Endodermal cell (in vitro differentiated cells): ENCODE measurements at regions not wholly inside any gene's neighbourhood (a gene's known extent, or its start where the extent isn't known, plus 50 kb on each side); places are given as distances from the start of the nearest gene placed in this dataset.

Experiments used
- DNase-seq: peaks from one replicate; pipeline ENCODE4 v3.0.0-alpha.2; 2017
- H3K27ac ChIP-seq: 2 replicates; pipeline ENCODE4 v1.5.1; 2013; ENCODE audit warnings: mild to moderate bottlenecking, low read depth, low read length, moderate library complexity
- H3K27me3 ChIP-seq: 2 replicates; pipeline ENCODE4 v1.6.1; 2013; ENCODE audit warnings: mild to moderate bottlenecking, low read length, moderate library complexity; ENCODE audit not compliant: insufficient read depth, control insufficient read depth, poor library complexity, severe bottlenecking
- H3K36me3 ChIP-seq: 2 replicates; pipeline ENCODE4 v1.7.0; 2013; ENCODE audit warnings: mild to moderate bottlenecking, low read length, moderate library complexity; ENCODE audit not compliant: control insufficient read depth, insufficient read depth
- H3K4me1 ChIP-seq: one replicate; pipeline ENCODE4 v1.7.0; 2013; ENCODE audit warnings: low read length; ENCODE audit not compliant: control insufficient read depth, insufficient read depth
- H3K4me3 ChIP-seq: 2 replicates; pipeline ENCODE4 v1.5.1; 2013; ENCODE audit warnings: mild to moderate bottlenecking, low read length, moderate library complexity
- H3K9ac ChIP-seq: 2 replicates; pipeline ENCODE4 v1.6.1; 2013; ENCODE audit warnings: mild to moderate bottlenecking, low read length, moderate library complexity; ENCODE audit not compliant: poor library complexity, severe bottlenecking; ENCODE audit errors: extremely low read depth
- H3K9me3 ChIP-seq: 2 replicates; pipeline ENCODE4 v1.6.1; 2013; ENCODE audit warnings: mild to moderate bottlenecking, low read length, moderate library complexity; ENCODE audit not compliant: control insufficient read depth
- H3K27ac Mint-ChIP-seq: 2 replicates; pipeline ENCODE4 v1.8.0; 2020; ENCODE audit warnings: mixed read lengths
- H3K27me3 Mint-ChIP-seq: 2 replicates; pipeline ENCODE4 v1.8.0; 2021; ENCODE audit warnings: mild to moderate bottlenecking, mixed read lengths; ENCODE audit not compliant: insufficient read depth
- H3K36me3 Mint-ChIP-seq: 2 replicates; pipeline ENCODE4 v1.8.0; 2020; ENCODE audit warnings: low read depth, mixed read lengths
- H3K4me1 Mint-ChIP-seq: 2 replicates; pipeline ENCODE4 v1.8.0; 2020; ENCODE audit warnings: mixed read lengths
- H3K4me3 Mint-ChIP-seq: 2 replicates; pipeline ENCODE4 v1.8.0; 2020; ENCODE audit warnings: mild to moderate bottlenecking, moderate library complexity, mixed read lengths
- H3K9me3 Mint-ChIP-seq: 2 replicates; pipeline ENCODE4 v1.8.0; 2020; ENCODE audit warnings: mild to moderate bottlenecking, mixed read lengths
- WGBS, 2 experiments: methylation state at CpG; one replicate each; pipeline versions ENCODE4 v1.1.5 to v1.1.7; 2013; ENCODE audit warnings: missing lambda C conversion rate in 2 of 2, mixed read lengths in 1 of 2; ENCODE audit not compliant: insufficient coverage in 1 of 2, insufficient read length in 1 of 2; 5-methylcytosine and 5-hydroxymethylcytosine counted together
- TF ChIP-seq, protein P1 (sequence below): fragments of 200-600 bp; sonication (generic); conservative IDR thresholded peaks from 2 replicates; pipeline ENCODE4 v1.5.0; 2021; ENCODE audit warnings: antibody characterized with exemption, mild to moderate bottlenecking

DNA sequence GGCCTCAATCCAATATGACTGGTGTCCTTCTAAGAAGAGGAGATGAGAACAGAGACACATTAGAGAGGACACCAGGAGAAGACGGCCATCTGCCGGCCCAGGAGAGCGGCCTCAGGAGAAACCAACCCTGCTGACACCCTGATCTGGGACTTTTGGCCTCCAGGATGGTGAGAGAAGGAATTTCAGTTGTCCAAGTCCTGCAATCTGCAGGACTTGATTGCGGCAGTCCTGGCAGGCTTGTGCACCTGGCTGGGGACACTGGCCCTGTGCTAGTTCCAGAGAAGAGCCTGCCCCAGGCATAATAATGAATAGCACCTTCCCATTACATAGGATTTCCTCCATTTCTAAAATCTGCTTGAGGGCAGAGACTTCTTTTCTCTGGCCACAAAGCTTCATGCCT is 409.9 kb upstream of the SHH start:
- TF ChIP-seq, protein P1, sequence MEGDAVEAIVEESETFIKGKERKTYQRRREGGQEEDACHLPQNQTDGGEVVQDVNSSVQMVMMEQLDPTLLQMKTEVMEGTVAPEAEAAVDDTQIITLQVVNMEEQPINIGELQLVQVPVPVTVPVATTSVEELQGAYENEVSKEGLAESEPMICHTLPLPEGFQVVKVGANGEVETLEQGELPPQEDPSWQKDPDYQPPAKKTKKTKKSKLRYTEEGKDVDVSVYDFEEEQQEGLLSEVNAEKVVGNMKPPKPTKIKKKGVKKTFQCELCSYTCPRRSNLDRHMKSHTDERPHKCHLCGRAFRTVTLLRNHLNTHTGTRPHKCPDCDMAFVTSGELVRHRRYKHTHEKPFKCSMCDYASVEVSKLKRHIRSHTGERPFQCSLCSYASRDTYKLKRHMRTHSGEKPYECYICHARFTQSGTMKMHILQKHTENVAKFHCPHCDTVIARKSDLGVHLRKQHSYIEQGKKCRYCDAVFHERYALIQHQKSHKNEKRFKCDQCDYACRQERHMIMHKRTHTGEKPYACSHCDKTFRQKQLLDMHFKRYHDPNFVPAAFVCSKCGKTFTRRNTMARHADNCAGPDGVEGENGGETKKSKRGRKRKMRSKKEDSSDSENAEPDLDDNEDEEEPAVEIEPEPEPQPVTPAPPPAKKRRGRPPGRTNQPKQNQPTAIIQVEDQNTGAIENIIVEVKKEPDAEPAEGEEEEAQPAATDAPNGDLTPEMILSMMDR: no peak
- Histone ChIP-seq H3K4me3 (no peak overlapping the region), H3K27ac (no peak overlapping the region), H3K4me1 (no peaks in the 10 kb centered on the region), H3K27me3 (peaks cover 5% of the 10 kb centered on the region), H3K36me3 (no peaks in the 10 kb centered on the region), H3K9ac (no peak overlapping the region), H3K9me3 (no peaks in the 10 kb centered on the region)
- peaks cover 4% of the 10 kb centered on the region for H3K9me3 Mint-ChIP-seq
- DNase-seq: peak; percentile 10
- H3K27me3 Mint-ChIP-seq: peaks cover 6% of the 10 kb centered on the region
- no peaks in the 10 kb centered on the region for H3K36me3 Mint-ChIP-seq
- peaks cover 8% of the 10 kb centered on the region for H3K4me1 Mint-ChIP-seq
- WGBS, 2 experiments: 85 to 100% methylated on average over 3 to 4 of the region's 4 CpGs
- H3K27ac Mint-ChIP-seq: no peak overlapping the region
- H3K4me3 Mint-ChIP-seq: no peak overlapping the region

- TF ChIP-seq, protein P1: no peak
- Histone ChIP-seq H3K27me3 (peaks cover under 1% of the 10 kb centered on the region), H3K9ac (no peak overlapping the region), H3K4me3 (no peak overlapping the region), H3K9me3 (no peaks in the 10 kb centered on the region), H3K27ac (no peak overlapping the region), H3K4me1 (no peaks in the 10 kb centered on the region), H3K36me3 (no peaks in the 10 kb centered on the region)
- Mint-ChIP-seq H3K27me3 (peaks cover 3% of the 10 kb centered on the region), H3K36me3 (no peaks in the 10 kb centered on the region), H3K4me1 (peaks cover 8% of the 10 kb centered on the region), H3K9me3 (peaks cover 4% of the 10 kb centered on the region), H3K4me3 (no peak overlapping the region), H3K27ac (no peak overlapping the region)
- WGBS, 2 experiments: 95% methylated on average over 7 of the region's 10 CpGs
- peak; percentile 12 for DNase-seq
Measured at GRCh38 chr7:156220701-156221100, 408.4 kb upstream of the SHH start.

DNA sequence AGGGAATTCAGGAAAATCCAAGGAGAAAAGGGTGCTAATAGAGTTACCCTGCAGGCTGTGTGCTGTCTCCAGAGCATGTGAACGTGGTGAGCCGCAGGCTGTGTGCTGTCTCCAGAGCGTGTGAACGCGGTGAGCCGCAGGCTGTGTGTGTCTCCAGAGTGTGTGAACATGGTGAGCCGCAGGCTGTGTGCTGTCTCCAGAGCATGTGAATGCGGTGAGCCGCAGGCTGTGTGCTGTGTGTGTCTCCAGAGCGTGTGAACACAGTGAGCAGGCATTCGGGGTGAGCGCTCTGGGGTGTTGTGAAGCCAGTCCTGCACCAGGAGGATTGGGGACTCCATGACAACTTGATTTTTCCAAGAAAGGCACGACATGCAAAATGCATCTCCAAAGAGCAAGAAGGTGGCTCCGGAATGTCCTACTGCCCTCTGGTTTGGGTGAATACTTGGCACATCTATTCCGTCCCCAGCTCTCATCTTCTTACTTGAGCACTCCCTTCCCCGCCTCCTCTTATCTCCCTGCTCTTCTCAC is 407.9 kb upstream of the SHH start:
- H3K36me3 Mint-ChIP-seq: no peaks in the 10 kb centered on the region
- Histone ChIP-seq H3K4me3 (no peak overlapping the region), H3K36me3 (no peaks in the 10 kb centered on the region), H3K27me3 (no peaks in the 10 kb centered on the region), H3K9me3 (no peaks in the 10 kb centered on the region), H3K9ac (no peak overlapping the region), H3K27ac (no peak overlapping the region), H3K4me1 (no peaks in the 10 kb centered on the region)
- H3K4me1 Mint-ChIP-seq: peaks cover 8% of the 10 kb centered on the region
- DNase-seq: peak; percentile 40
- H3K4me3 Mint-ChIP-seq: no peak overlapping the region
- WGBS, 2 experiments: 91 to 94% methylated on average over 14 to 16 of the region's 16 CpGs
- peaks cover 3% of the 10 kb centered on the region for H3K27me3 Mint-ChIP-seq
- TF ChIP-seq, protein P1: no peak
- H3K9me3 Mint-ChIP-seq: peaks cover 4% of the 10 kb centered on the region
- no peak overlapping the region for H3K27ac Mint-ChIP-seq
